Right ventricle myocardium inferior (tissue), 1 donor: ENCODE measurements at regions not wholly inside any gene's neighbourhood (a gene's known extent, or its start where the extent isn't known, plus 50 kb on each side); places are given as distances from the start of the nearest gene placed in this dataset.
"Not testable (repeated sequence)": the region's sequence is repeated elsewhere in the genome, so short reads cannot be mapped to it uniquely, and the experiment has no call there.

Experiments used
- ATAC-seq: fragments of 200-7000 bp; cut with Tn5 transposase; one replicate; pipeline ENCODE4 v1.9.1; 2020; ENCODE audit warnings: mild to moderate bottlenecking, moderate library complexity
- DNase-seq: peaks from one replicate; pipeline ENCODE4 v3.0.0; 2021; ENCODE audit errors: missing footprints
- intact Hi-C: fragments of 100-400 bp; cut with DNase I; formaldehyde crosslinking; loops from one replicate; pipeline ENCODE4 v1.11.0; 2022
- donor health status: DM: no; HTN: yes; CAD: no; lungs with severe emphysema.

DNA sequence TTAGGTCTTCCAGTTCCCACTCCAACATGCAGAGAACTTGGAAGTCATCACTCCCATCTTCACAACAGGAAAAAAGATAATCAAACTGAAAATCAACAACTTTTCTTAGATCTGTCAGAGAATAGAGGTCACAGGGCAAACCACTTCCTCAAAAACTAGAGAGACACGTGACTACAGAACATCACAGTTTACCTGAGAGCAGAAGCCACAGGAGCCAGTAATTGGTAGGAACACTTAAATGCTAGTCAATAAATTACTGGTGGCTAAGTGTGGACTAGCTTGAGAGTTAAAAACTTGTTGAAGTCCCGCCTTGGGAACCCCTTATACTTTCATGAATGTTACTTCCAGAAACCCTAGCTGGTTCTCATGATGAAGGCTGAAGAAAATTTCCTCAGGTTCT lies 81.1 kb downstream of the THSD1 start:
- DNase-seq, intact Hi-C loops, ATAC-seq: not testable (repeated sequence)

GRCh38 chr13:52319876-52320275 lies 86.1 kb downstream of the THSD1 start:
- DNase-seq (no peak), ATAC-seq (no peak)
- intact Hi-C loops = no loop called here

- intact Hi-C loops, ATAC-seq, DNase-seq: not testable (repeated sequence)
Measured at GRCh38 chr13:52309833-52310232, 96.1 kb downstream of the THSD1 start.

DNA sequence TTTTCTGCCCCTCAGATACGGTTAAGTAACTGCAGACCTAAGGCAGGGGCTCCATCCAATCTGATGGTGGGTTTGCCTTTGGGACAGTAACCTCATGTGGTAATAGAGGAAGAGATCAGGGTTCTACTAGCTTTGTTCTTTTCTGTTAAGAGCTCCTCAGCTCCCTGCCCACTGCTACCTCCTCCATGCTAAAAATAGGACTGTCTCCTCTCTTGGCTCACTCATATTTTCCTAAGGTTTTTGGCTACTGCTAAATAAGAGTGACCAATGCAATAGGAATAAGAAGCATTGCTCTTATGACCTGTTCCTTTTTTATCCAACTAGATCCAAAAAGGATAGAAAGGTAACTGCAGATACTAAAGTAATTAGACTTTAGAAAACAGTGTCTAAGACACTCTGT lies 99.6 kb downstream of the THSD1 start:
- ATAC-seq, intact Hi-C loops, DNase-seq: not testable (repeated sequence)

GRCh38 chr13:52303098-52303497 lies 102.9 kb downstream of the THSD1 start:
- intact Hi-C loops, DNase-seq, ATAC-seq: not testable (repeated sequence)

DNA sequence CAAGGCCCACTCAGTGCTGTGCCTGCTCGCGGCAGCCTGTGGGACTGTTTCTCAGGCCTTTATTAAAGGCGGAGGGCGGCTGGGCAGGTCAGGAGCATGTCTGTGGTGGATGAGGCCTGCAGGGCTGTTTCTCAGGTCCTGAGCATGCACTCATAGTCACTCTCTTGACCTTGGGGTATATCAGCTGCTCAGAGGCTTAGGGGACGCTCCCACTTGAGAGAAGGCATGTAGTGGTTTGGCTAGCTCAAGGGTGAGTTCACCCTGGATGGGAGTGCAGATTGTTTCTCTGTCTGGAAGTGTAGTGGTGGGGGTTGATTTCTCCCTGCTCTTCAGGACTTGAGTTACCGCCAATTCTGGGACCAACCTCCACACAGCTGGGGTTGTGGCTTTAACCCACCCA lies 103.3 kb downstream of the THSD1 start:
- ATAC-seq = not testable (repeated sequence)

DNA sequence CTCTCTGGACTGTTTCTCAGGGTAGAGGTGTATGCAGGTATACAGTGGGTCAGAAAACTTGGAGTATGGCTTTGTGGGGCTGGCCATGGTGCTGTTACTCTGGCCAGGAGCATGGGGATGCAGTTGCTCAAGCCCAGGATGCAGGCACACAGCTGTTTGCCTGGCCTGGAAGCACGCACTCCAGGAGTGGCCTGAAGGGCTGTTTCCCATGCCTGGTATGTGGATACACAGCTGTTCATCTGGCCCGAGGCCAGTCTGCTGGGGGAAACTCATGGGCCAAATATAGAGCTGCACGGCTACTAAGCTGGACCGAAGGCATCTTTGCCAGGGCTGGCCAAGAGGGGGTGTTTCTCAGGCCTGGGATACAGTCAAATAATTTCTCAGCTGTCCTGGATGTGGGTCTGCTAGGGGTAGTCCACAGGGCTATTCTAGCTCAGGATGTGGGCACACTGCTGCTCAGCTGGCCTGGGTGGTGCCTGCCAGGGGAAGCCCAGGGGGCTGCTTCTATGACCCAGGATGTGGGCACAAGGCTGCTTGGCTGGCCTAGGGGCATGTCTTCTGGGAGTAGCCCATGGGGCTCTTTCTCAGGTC lies 104.1 kb downstream of the THSD1 start:
- intact Hi-C loops, DNase-seq, ATAC-seq: not testable (repeated sequence)

More for the DNA sequence above, 103.3 kb downstream of the THSD1 start:
- intact Hi-C loops, DNase-seq: not testable (repeated sequence)

DNA sequence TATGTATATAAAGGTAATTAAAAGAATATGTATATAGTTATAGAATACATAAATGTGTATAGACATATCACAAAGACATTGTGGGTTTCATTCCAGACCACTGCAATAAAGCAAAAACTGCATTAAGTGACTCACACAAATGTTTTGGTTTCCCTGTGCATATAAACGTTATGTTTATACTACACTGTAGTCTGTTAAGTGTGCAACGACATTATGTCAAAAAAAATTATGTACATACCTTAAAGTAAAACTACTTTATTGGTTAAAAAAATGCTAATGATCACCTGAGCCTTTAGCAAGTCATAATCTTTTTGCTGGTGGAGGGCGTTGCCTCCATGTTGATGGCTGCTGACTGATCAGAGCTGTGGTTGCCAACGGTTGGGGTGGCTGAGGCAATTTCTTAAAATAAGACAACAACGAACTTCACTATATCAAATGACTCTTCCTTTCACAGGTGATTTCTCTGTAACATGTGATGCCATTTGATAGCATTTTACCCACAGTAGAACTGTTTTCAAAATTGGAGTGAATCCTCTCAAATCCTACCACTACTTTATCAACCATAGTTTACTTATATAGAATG lies 107.8 kb downstream of the THSD1 start:
- ATAC-seq, DNase-seq, intact Hi-C loops: not testable (repeated sequence)

DNA sequence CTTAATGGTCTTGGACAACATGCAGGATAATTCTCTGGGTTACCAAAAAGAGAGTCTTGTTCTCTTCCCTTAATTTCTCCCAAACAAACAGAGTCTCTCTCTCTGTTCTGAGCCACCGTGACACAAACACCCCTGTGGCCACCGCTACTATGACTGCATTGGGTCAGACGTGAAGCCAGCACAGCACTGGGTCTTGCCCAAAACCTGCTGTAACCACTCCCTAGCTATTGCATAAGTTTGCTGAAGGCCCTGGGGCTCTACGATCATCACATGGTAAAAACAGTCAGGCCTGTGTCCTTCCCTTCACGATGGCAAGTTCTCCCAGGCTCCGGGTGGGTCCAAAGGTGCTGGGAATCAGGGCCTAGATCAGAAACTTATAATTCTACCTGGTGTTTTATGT lies 117.1 kb downstream of the THSD1 start:
- DNase-seq, intact Hi-C loops, ATAC-seq: not testable (repeated sequence)

GRCh38 chr13:52281387-52281786 lies 122.0 kb upstream of the NEK3 start:
- ATAC-seq, DNase-seq, intact Hi-C loops: not testable (repeated sequence)

- ATAC-seq, DNase-seq, intact Hi-C loops: not testable (repeated sequence)
Measured at GRCh38 chr13:52279408-52279807, 120.0 kb upstream of the NEK3 start.

DNA sequence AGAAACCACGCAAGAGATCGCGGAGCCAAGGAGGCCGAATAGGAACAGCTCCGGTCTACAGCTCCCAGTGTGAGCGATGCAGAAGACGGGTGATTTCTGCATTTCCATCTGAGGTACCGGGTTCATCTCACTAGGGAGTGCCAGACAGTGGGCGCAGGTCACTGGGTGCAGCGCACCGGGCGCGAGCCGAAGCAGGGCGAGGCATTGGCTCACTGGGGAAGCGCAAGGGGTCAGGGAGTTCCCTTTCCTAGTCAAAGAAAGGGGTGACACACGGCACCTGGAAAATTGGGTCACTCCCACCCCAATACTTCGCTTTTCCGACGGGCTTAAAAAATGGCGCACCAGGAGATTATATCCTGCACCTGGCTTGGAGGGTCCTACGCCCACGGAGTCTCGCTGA lies 94.9 kb upstream of the NEK3 start:
- DNase-seq, intact Hi-C loops, ATAC-seq: not testable (repeated sequence)

- intact Hi-C loops, ATAC-seq, DNase-seq: not testable (repeated sequence)
Measured at GRCh38 chr13:52240752-52241151, 81.4 kb upstream of the NEK3 start.

DNA sequence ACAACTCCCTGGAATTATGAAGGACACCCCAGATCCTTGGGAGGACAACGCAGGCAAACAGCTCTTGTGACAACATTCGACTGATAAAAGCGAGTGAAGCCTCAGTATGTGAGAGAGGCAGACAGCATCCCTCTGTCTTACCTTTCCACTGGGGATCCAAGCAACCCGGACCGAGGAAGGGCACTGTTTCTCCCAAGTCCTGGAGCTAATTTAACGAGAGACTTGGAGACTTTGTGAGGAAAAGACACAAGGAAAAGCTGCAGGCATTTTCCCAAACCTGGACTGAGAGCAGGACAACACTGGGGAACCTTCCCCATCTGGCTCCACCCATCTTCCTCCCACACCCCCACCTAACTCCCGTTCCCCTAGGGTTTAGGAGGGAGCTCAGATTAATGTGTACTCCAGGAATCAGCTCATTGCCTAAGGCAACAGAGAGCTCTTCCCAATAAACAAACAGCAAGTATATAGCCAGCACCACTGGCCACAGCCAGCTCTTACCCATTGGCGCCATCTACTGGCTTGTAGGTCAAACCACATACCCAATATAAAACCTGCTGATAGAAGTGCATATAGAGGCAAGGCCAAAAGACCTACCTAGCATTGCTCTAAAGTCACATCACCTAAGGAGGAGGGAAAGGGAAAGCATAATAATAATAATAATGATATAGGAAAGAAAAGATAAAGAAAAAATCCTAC lies 76.7 kb upstream of the NEK3 start:
- not testable (repeated sequence) for DNase-seq

DNA sequence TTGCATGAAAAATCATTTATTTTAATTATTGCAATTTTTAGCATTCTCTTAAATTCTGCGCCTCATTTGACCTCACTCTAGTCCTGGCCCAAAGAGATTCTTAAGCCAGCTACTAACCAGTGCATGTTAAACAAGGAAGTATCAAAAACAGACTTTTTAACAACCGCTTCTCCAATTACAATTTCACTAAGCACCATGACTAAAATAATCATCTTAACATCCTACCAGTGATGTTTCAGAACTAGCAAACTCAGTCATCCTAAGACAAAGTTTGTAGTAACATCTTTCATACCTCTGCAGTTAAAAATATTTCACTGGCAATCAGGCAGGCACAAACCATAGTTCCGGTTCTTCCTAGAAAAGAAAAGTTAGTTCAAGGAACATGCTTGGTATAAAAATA lies 75.5 kb upstream of the NEK3 start:
- DNase-seq, ATAC-seq, intact Hi-C loops: not testable (repeated sequence)

More for the DNA sequence above, 76.7 kb upstream of the NEK3 start:
- intact Hi-C loops = not testable (repeated sequence)
- peak; percentile 89 for ATAC-seq

DNA sequence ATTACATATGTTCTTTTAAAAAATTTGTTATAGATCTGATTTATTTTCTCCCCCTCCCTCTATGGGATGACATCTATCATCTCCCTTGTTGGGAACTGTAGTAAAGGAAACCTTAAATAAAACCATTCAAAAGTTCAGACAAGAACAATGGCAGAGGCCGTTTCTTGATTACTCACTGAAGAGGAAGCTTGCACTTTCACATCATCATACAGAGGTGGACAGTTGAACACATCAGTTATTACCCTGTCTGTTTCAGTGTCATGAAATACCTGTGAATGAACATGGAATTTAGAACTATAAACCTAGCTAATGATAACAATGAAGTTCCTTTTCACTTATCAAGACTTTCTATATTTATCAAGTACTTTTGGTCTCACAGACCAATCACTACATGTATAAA lies 63.7 kb upstream of the NEK3 start:
- ATAC-seq, intact Hi-C loops, DNase-seq: not testable (repeated sequence)

DNA sequence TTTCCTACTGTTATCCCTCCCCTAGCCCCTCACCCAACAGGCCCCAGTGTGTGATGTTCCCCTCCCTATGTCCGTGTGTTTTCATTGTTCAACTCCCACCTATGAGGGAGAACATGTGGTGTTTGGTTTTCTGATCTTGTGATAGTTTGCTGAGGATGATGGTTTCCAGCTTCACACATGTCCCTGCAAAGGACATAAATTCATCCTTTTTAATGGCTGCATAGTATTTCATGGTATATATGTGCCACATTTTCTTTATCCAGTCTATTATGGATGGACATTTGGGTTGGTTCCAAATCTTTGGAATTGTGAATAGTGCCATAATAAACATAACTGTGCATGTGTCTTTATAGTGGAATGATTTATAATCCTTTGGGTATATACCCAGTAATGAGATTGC lies 54.5 kb upstream of the NEK3 start:
- DNase-seq, ATAC-seq, intact Hi-C loops: not testable (repeated sequence)

GRCh38 chr13:52212886-52213285 lies 53.5 kb upstream of the NEK3 start:
- intact Hi-C loops, ATAC-seq, DNase-seq: not testable (repeated sequence)

GRCh38 chr13:52211416-52211776 lies 52.0 kb upstream of the NEK3 start:
- intact Hi-C loops, DNase-seq, ATAC-seq: not testable (repeated sequence)
